ENCODE measurements at regions not wholly inside any gene's neighbourhood (a gene's known extent, or its start where the extent isn't known, plus 50 kb on each side); places are given as distances from the start of the nearest gene placed in this dataset.
A peak's percentile ranks its signal among the peaks of the same experiment; 100 is the strongest.

DNA sequence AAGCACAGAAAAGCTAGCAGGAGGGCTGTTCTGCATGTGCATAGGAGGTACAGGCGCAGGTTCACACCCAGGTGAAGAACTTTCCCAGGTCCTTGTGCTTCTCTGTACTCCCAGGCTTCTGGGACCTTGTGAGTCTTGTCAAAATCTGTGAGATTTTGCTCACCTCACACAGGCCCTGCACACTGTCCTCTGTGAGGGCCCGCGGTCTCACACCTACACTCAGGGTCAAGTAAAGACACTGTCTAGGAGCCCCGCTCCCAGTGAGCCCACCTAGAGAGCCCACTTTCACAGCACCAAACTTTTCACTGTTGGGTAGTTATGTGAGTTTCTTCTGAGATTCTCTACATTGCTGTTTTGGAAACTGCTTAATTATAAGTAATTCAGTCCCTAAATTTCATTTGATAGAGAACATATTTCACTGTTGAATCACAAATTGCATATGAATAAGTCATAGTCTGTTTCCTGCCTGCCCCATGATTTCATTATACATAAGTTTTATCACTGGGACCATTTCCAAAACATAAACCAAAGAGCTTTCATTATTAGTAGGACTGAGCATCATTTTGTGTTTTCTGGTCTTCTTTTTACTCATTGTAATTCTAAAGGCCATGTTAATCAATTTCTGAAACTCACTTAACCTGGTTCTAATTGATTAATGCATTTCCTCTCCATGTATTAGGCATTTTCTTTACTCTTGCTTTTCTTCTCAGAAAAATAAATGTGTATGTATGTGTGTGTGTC lies 234.2 kb upstream of the SPOPL start:
- H3K36me3 ChIP-seq (replicated peaks in 1 of 2; ENCODE audit: control insufficient read depth in 2 of 2, insufficient read depth in 2 of 2, low read length in 2 of 2), result no peaks in the 10 kb centered on the region
- no peak for DNase-seq (ENCODE audit: low spot score)
- no peak overlapping the region for H3K18ac ChIP-seq (ENCODE audit: low read length)
- H3K9me3 ChIP-seq (replicated peaks in 1 of 2; ENCODE audit: control insufficient read depth in 2 of 2, insufficient read depth in 1 of 2, low read depth in 1 of 2, low read length in 2 of 2), result peaks cover 0 to 2% of the 10 kb centered on the region in 2 donors
- no peak overlapping the region for H3K4me2 ChIP-seq (ENCODE audit: insufficient read depth, low read length, poor library complexity, severe bottlenecking)
- no peak overlapping the region for H2BK15ac ChIP-seq (ENCODE audit: low read length)
- H3K23ac ChIP-seq (ENCODE audit: low read depth, low read length, poor library complexity), result no peak overlapping the region
- H2BK120ac ChIP-seq (ENCODE audit: low read depth, low read length), result no peak overlapping the region
- H2AFZ ChIP-seq (ENCODE audit: low read length), result no peak overlapping the region
- H2BK5ac ChIP-seq (ENCODE audit: low read length), result no peak overlapping the region
- H4K91ac ChIP-seq (ENCODE audit: low read depth, low read length, poor library complexity), result no peak overlapping the region
- H3K9ac ChIP-seq (ENCODE audit: low read depth, low read length, poor library complexity), result no peak overlapping the region
- H3K4me1 ChIP-seq (ENCODE audit: control insufficient read depth in 2 of 2, insufficient read depth in 1 of 2, low read depth in 1 of 2, low read length in 2 of 2), result no peaks in the 10 kb centered on the region
- H4K8ac ChIP-seq (ENCODE audit: low read depth, low read length), result no peak overlapping the region
- H3K27ac ChIP-seq (replicated peaks; ENCODE audit: low read length), result no peak overlapping the region
- no peak overlapping the region for H2AK5ac ChIP-seq (ENCODE audit: low read depth, low read length)
- H3K79me1 ChIP-seq (ENCODE audit: low read depth, low read length), result no peaks in the 10 kb centered on the region
- no CpG with 5 or more reads among the region's 4 CpGs for WGBS, 2 donors (ENCODE audit: extremely low coverage in 2 of 2, insufficient read length in 2 of 2, insufficient replicate concordance in 1 of 2)
- no peak overlapping the region for H3K14ac ChIP-seq (ENCODE audit: low read length)
- no peaks in the 10 kb centered on the region for H3K27me3 ChIP-seq (ENCODE audit: control insufficient read depth in 3 of 3, insufficient read depth in 3 of 3, low read depth in 1 of 3, low read length in 3 of 3)
- H3K4me3 ChIP-seq (ENCODE audit: low read length in 2 of 2), result peak overlapping the region in 1 of 2 donors; percentile 34
- no peak overlapping the region for H3K4ac ChIP-seq (ENCODE audit: low read length)
- no peak overlapping the region for H2BK12ac ChIP-seq (ENCODE audit: low read length)

DNA sequence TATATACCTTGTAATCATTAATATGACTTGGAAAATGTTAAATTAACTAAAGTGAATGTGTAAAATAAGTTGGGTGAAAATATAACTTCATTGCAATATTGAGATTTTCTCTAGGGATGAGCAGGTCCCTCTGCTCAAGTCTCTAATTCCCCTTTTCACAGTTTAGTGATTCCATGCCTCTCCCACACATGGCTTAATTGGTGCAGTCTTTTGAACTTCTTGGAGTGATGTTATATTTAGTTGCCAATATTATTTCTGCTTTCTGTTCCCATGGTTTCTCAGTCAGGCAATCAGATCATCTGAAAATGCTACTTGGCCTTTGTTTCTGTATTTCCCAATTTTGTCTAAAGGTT lies 233.7 kb upstream of the SPOPL start:
- H2BK120ac ChIP-seq (ENCODE audit: low read depth, low read length), result no peak overlapping the region
- no peaks in the 10 kb centered on the region for H3K4me1 ChIP-seq (ENCODE audit: control insufficient read depth in 2 of 2, insufficient read depth in 1 of 2, low read depth in 1 of 2, low read length in 2 of 2)
- no peak overlapping the region for H2BK5ac ChIP-seq (ENCODE audit: low read length)
- H4K91ac ChIP-seq (ENCODE audit: low read depth, low read length, poor library complexity), result no peak overlapping the region
- no peak overlapping the region for H2BK12ac ChIP-seq (ENCODE audit: low read length)
- no peak overlapping the region for H3K4me2 ChIP-seq (ENCODE audit: insufficient read depth, low read length, poor library complexity, severe bottlenecking)
- H2AFZ ChIP-seq (ENCODE audit: low read length), result no peak overlapping the region
- no peak overlapping the region for H2AK5ac ChIP-seq (ENCODE audit: low read depth, low read length)
- no peaks in the 10 kb centered on the region for H3K36me3 ChIP-seq (replicated peaks in 1 of 2; ENCODE audit: control insufficient read depth in 2 of 2, insufficient read depth in 2 of 2, low read length in 2 of 2)
- H3K9me3 ChIP-seq (replicated peaks in 1 of 2; ENCODE audit: control insufficient read depth in 2 of 2, insufficient read depth in 1 of 2, low read depth in 1 of 2, low read length in 2 of 2), result no peaks in the 10 kb centered on the region
- H3K4me3 ChIP-seq (ENCODE audit: low read length in 2 of 2), result no peak overlapping the region
- H3K23ac ChIP-seq (ENCODE audit: low read depth, low read length, poor library complexity), result no peak overlapping the region
- H3K18ac ChIP-seq (ENCODE audit: low read length), result no peak overlapping the region
- H3K14ac ChIP-seq (ENCODE audit: low read length), result no peak overlapping the region
- H3K79me1 ChIP-seq (ENCODE audit: low read depth, low read length), result no peaks in the 10 kb centered on the region
- no peak overlapping the region for H3K4ac ChIP-seq (ENCODE audit: low read length)
- no peak for DNase-seq (ENCODE audit: low spot score)
- H3K27me3 ChIP-seq (ENCODE audit: control insufficient read depth in 3 of 3, insufficient read depth in 3 of 3, low read depth in 1 of 3, low read length in 3 of 3), result no peaks in the 10 kb centered on the region
- no peak overlapping the region for H2BK15ac ChIP-seq (ENCODE audit: low read length)
- no peak overlapping the region for H3K27ac ChIP-seq (replicated peaks; ENCODE audit: low read length)
- no peak overlapping the region for H4K8ac ChIP-seq (ENCODE audit: low read depth, low read length)
- no peak overlapping the region for H3K9ac ChIP-seq (ENCODE audit: low read depth, low read length, poor library complexity)

DNA sequence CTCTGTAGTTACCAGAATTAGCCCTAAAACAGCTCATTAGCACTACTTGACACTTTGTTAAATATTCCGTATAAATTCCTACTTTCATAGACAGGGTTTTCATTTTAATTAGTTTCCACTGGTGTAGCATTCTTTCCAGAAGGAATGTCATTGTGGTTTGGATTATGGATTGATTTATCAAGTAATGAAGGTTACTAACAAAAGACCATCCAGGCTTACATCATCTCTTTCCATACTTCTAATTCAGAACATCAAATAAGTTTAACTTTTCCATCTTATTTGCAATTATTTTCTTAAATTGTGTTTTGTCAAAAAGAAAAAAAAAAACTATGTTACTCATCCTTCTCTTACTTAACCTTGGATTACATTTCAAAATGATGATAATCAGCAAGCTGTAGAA lies 231.8 kb upstream of the SPOPL start:
- Histone ChIP-seq H3K79me1 (ENCODE audit: low read depth, low read length) (no peaks in the 10 kb centered on the region), H2BK15ac (ENCODE audit: low read length) (no peak overlapping the region), H3K18ac (ENCODE audit: low read length) (no peak overlapping the region), H4K91ac (ENCODE audit: low read depth, low read length, poor library complexity) (no peak overlapping the region), H2BK120ac (ENCODE audit: low read depth, low read length) (no peak overlapping the region), H3K9ac (ENCODE audit: low read depth, low read length, poor library complexity) (no peak overlapping the region), H2BK5ac (ENCODE audit: low read length) (no peak overlapping the region), H3K9me3 (replicated peaks in 1 of 2; ENCODE audit: control insufficient read depth in 2 of 2, insufficient read depth in 1 of 2, low read depth in 1 of 2, low read length in 2 of 2) (no peaks in the 10 kb centered on the region), H3K4me2 (ENCODE audit: insufficient read depth, low read length, poor library complexity, severe bottlenecking) (no peak overlapping the region), H3K4me1 (ENCODE audit: control insufficient read depth in 2 of 2, insufficient read depth in 1 of 2, low read depth in 1 of 2, low read length in 2 of 2) (no peaks in the 10 kb centered on the region), H3K14ac (ENCODE audit: low read length) (no peak overlapping the region), H3K4me3 (ENCODE audit: low read length in 2 of 2) (no peak overlapping the region), H2BK12ac (ENCODE audit: low read length) (no peak overlapping the region), H3K27me3 (ENCODE audit: control insufficient read depth in 3 of 3, insufficient read depth in 3 of 3, low read depth in 1 of 3, low read length in 3 of 3) (no peaks in the 10 kb centered on the region), H3K27ac (replicated peaks; ENCODE audit: low read length) (no peak overlapping the region), H2AFZ (ENCODE audit: low read length) (no peak overlapping the region), H4K8ac (ENCODE audit: low read depth, low read length) (no peak overlapping the region), H2AK5ac (ENCODE audit: low read depth, low read length) (no peak overlapping the region), H3K23ac (ENCODE audit: low read depth, low read length, poor library complexity) (no peak overlapping the region), H3K4ac (ENCODE audit: low read length) (no peak overlapping the region), H3K36me3 (replicated peaks in 1 of 2; ENCODE audit: control insufficient read depth in 2 of 2, insufficient read depth in 2 of 2, low read length in 2 of 2) (no peaks in the 10 kb centered on the region)
- no peak for DNase-seq (ENCODE audit: low spot score)
- WGBS, 2 donors (ENCODE audit: extremely low coverage in 2 of 2, insufficient read length in 2 of 2, insufficient replicate concordance in 1 of 2), result no CpG with 5 or more reads among the region's 1 CpG

DNA sequence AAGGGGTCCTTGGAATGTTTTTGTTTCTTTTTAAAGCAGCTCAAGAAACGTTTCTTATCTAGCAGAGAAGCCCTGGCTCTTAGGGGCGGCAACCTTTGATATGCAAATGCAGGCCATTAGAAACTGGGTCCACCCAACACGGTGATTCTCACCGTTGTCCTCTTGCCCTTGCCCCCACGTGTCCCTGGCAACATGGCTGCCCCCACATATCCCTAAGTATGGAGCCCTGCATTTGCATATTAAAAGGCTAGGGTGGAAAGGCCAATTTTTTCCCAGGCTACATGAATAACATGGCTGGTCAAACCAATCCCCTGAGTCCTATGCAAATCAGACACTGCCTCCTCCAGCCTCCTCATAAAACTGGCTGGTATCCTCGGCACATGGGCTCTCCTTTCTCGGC lies 230.1 kb upstream of the SPOPL start:
- Histone ChIP-seq H3K79me1 (ENCODE audit: low read depth, low read length) (no peaks in the 10 kb centered on the region), H3K4me1 (ENCODE audit: control insufficient read depth in 2 of 2, insufficient read depth in 1 of 2, low read depth in 1 of 2, low read length in 2 of 2) (peaks cover 2 to 5% of the 10 kb centered on the region in 2 donors), H3K27me3 (ENCODE audit: control insufficient read depth in 3 of 3, insufficient read depth in 3 of 3, low read depth in 1 of 3, low read length in 3 of 3) (no peaks in the 10 kb centered on the region), H4K8ac (ENCODE audit: low read depth, low read length) (no peak overlapping the region), H2AK5ac (ENCODE audit: low read depth, low read length) (no peak overlapping the region), H3K4me2 (ENCODE audit: insufficient read depth, low read length, poor library complexity, severe bottlenecking) (no peak overlapping the region), H2BK5ac (ENCODE audit: low read length) (no peak overlapping the region), H2AFZ (ENCODE audit: low read length) (peak overlapping the region; percentile 51), H3K9me3 (replicated peaks in 1 of 2; ENCODE audit: control insufficient read depth in 2 of 2, insufficient read depth in 1 of 2, low read depth in 1 of 2, low read length in 2 of 2) (no peaks in the 10 kb centered on the region), H3K18ac (ENCODE audit: low read length) (no peak overlapping the region), H2BK12ac (ENCODE audit: low read length) (no peak overlapping the region), H3K9ac (ENCODE audit: low read depth, low read length, poor library complexity) (no peak overlapping the region), H3K4me3 (ENCODE audit: low read length in 2 of 2) (no peak overlapping the region), H3K4ac (ENCODE audit: low read length) (no peak overlapping the region), H2BK120ac (ENCODE audit: low read depth, low read length) (no peak overlapping the region), H2BK15ac (ENCODE audit: low read length) (no peak overlapping the region), H4K91ac (ENCODE audit: low read depth, low read length, poor library complexity) (no peak overlapping the region), H3K23ac (ENCODE audit: low read depth, low read length, poor library complexity) (no peak overlapping the region), H3K14ac (ENCODE audit: low read length) (no peak overlapping the region), H3K36me3 (replicated peaks in 1 of 2; ENCODE audit: control insufficient read depth in 2 of 2, insufficient read depth in 2 of 2, low read length in 2 of 2) (no peaks in the 10 kb centered on the region), H3K27ac (replicated peaks; ENCODE audit: low read length) (no peak overlapping the region)
- WGBS, 2 donors (ENCODE audit: extremely low coverage in 2 of 2, insufficient read length in 2 of 2, insufficient replicate concordance in 1 of 2), result no CpG with 5 or more reads among the region's 7 CpGs
- DNase-seq (ENCODE audit: low spot score), result no peak

Measured in neuronal stem cell (in vitro differentiated cells).